ENCODE measurements at regions not wholly inside any gene's neighbourhood (a gene's known extent, or its start where the extent isn't known, plus 50 kb on each side); places are given as distances from the start of the nearest gene placed in this dataset.

DNA sequence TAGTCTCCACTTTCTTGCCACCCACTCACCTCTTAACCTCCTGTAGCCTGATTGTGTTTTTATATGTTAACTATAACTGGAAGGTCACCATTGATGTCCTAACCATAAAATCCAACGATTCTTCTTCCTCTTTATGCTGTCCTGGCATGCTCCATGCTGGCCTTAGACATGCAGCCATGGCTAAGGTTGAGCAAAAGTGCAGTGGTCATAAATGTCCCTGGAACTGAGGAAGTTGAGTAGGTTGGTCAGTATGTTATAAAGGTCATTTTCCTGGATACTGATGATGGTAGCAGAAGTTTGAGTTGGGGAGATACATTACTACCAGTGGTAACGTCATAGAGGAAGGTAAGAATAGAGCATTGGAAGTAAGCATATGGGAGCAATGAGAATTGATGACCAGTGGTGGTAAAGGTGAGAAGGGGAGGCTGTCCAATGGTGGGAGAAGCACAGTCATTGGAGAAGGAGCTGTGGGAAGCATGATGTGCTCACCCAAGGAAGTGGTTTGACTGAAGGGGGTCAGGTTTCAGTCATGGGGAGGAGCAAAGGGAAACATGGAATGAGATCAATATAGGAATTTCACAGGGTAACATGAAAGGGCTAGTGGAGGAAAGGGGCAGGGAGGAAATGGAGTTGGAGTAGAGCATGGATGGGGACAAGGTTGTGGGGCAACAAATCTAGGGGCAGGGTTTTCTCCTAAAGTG lies 240.8 kb downstream of the DACT1 start:
- in situ Hi-C loops (cut with HindIII; ENCODE audit: extremely low pct_ligation_motif_present, low pct_unique_long_range_greater_than_20kb), result no loop called here
- TF ChIP-seq RCOR2 (CRISPR knock-in tag; IDR thresholded peaks at IDR 0.05) (no peak), ZNF724P (CRISPR knock-in tag; IDR thresholded peaks at IDR 0.05; ENCODE audit: borderline replicate concordance) (no peak), RNF2 (conservative IDR thresholded peaks at IDR 0.05; ENCODE audit: low read depth) (no peak), MTF1 (CRISPR knock-in tag; IDR thresholded peaks at IDR 0.05) (no peak), ZNF761 (CRISPR knock-in tag; conservative IDR thresholded peaks at IDR 0.05) (no peak), ZBTB33 (CRISPR knock-in tag; IDR thresholded peaks at IDR 0.05) (no peak), ZNF510 (CRISPR knock-in tag; IDR thresholded peaks at IDR 0.05; ENCODE audit: low read depth) (no peak), ZNF83 (CRISPR knock-in tag; IDR thresholded peaks at IDR 0.05; ENCODE audit: borderline replicate concordance) (no peak), ZNF768 (CRISPR knock-in tag; IDR thresholded peaks at IDR 0.05) (no peak), ZNF205 (CRISPR knock-in tag; IDR thresholded peaks at IDR 0.05) (no peak)
- TF ChIP-seq, protein P1, sequence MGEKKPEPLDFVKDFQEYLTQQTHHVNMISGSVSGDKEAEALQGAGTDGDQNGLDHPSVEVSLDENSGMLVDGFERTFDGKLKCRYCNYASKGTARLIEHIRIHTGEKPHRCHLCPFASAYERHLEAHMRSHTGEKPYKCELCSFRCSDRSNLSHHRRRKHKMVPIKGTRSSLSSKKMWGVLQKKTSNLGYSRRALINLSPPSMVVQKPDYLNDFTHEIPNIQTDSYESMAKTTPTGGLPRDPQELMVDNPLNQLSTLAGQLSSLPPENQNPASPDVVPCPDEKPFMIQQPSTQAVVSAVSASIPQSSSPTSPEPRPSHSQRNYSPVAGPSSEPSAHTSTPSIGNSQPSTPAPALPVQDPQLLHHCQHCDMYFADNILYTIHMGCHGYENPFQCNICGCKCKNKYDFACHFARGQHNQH (CRISPR knock-in tag; IDR thresholded peaks at IDR 0.05), result no peak
- Histone ChIP-seq H3K9me3 (ENCODE audit: low read length) (no peaks in the 10 kb centered on the region), H3K36me3 (replicated peaks in 1 of 2; ENCODE audit: control insufficient read depth in 1 of 2, insufficient read depth in 2 of 2, low read length in 2 of 2) (no peaks in the 10 kb centered on the region), H3K27ac (ENCODE audit: extremely low read length, insufficient read depth, low read length) (no peak overlapping the region), H3K9ac (ENCODE audit: insufficient read depth, low read depth, low read length) (no peak overlapping the region), H2AFZ (ENCODE audit: low read length) (no peak overlapping the region), H3K4me1 (ENCODE audit: insufficient read depth, low read length) (no peaks in the 10 kb centered on the region), H3K27me3 (ENCODE audit: control insufficient read depth in 1 of 2, insufficient read depth in 2 of 2, low read length in 2 of 2) (no peaks in the 10 kb centered on the region), H4K20me1 (ENCODE audit: insufficient read depth, low read length) (no peaks in the 10 kb centered on the region), H3K4me3 (replicated peaks in 1 of 3; ENCODE audit: insufficient read depth in 1 of 3, low read depth in 2 of 3, low read length in 3 of 3) (no peak overlapping the region), H3K4me2 (ENCODE audit: low read depth, low read length) (no peak overlapping the region), H3K79me2 (ENCODE audit: insufficient read depth, low read length) (no peaks in the 10 kb centered on the region)
- BruUV-seq (replicated peaks), result no TSS peak
- ChIA-PET CTCF (ENCODE audit: low intra/inter-chr PET ratio, low total read pairs) (no interaction called here), POLR2A (no interaction called here)
- DNase-seq (ENCODE audit: low spot score) (no peak), ATAC-seq (no peak), FAIRE-seq (no peak)
- WGBS (ENCODE audit: low lambda C conversion rate), result 5% methylated on average over 2 of the region's 2 CpGs
- intact Hi-C loops (cut with micrococcal nuclease; ENCODE audit: unreplicated experiment), result no loop called here

Data from HepG2 (cell line).